ENCODE measurements at regions not wholly inside any gene's neighbourhood (a gene's known extent, or its start where the extent isn't known, plus 50 kb on each side); places are given as distances from the start of the nearest gene placed in this dataset.

DNA sequence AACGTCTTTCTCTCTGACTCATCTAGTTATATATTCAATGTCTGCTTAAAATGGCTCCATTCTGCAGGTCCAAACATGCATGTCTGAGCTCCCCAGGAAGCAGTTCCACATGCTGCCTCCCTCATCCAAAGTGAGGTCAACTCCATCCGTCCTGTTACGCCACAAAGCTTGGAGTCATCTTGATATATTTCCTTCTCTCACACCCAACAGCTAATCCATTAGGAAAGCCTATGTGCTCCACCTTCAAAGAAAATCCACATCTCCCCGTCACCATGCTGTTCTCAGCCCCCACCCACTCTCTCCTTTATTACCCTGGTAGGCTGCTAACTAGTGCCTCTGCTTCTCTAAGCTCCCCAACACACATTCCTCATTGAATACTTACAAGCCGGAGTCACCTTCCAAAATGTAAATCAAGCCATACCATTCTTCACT is 130.2 kb upstream of the SYNDIG1 start:
- ChIA-PET CTCF (no interaction called here), POLR2A (no interaction called here)
- Mint-ChIP-seq H3K4me3 (no peak overlapping the region), H3K4me1 (peaks cover 4% of the 10 kb centered on the region), H3K9me3 (no peaks in the 10 kb centered on the region), H3K27ac (no peak overlapping the region), H3K36me3 (ENCODE audit: low read depth) (no peaks in the 10 kb centered on the region), H3K27me3 (peaks cover 3% of the 10 kb centered on the region)
- no peak for DNase-seq

DNA sequence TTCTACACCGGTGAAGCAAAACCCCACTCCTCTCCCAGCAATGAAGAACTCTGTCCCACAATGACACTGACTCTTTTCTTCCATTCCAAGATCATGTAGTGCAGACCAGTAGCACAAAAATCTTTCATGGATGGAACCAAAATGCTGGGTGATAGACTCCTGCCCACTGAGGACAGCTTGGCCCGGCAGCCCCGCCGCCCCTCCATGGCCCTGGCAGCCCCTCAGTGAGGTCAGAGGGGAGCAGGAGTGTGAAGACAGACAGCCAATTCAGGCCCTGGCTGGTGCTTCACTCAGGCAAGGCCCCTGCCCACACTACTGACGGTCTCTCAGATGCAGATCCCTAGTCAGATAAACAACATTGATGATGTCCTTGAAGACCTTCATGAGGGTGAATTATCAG is 131.9 kb upstream of the SYNDIG1 start:
- Mint-ChIP-seq H3K9me3 (no peaks in the 10 kb centered on the region), H3K4me3 (no peak overlapping the region), H3K27me3 (peaks cover 3% of the 10 kb centered on the region), H3K36me3 (ENCODE audit: low read depth) (no peaks in the 10 kb centered on the region), H3K27ac (no peak overlapping the region), H3K4me1 (peaks cover 4% of the 10 kb centered on the region)
- ChIA-PET CTCF (no interaction called here), POLR2A (no interaction called here)
- DNase-seq: no peak

GRCh38 chr20:24337069-24337468 is 132.4 kb upstream of the SYNDIG1 start:
- CTCF ChIA-PET: no interaction called here
- Mint-ChIP-seq H3K36me3 (ENCODE audit: low read depth) (no peaks in the 10 kb centered on the region), H3K27me3 (peaks cover 3% of the 10 kb centered on the region), H3K9me3 (no peaks in the 10 kb centered on the region), H3K27ac (no peak overlapping the region), H3K4me3 (no peak overlapping the region), H3K4me1 (peaks cover 4% of the 10 kb centered on the region)
- POLR2A ChIA-PET: no interaction called here
- DNase-seq: no peak

DNA sequence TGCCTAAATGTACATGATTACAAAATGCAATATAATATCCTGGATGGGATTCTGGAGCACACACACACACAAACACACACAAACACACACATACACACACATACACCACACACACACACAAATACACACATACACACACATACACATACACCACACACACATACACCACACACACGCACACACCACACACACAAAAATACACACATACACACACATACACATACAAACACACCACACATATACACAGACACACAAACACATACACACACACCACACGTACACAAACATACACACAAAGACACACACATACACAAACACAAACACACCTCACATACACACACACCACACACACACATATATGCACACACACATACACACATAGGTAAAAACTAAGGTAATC is 134.6 kb upstream of the SYNDIG1 start:
- H3K36me3 Mint-ChIP-seq (ENCODE audit: low read depth): no peaks in the 10 kb centered on the region
- no peak overlapping the region for H3K27ac Mint-ChIP-seq
- peaks cover 4% of the 10 kb centered on the region for H3K4me1 Mint-ChIP-seq
- peaks cover 3% of the 10 kb centered on the region for H3K27me3 Mint-ChIP-seq
- no peak for DNase-seq
- no peaks in the 10 kb centered on the region for H3K9me3 Mint-ChIP-seq
- ChIA-PET CTCF (no interaction called here), POLR2A (no interaction called here)
- no peak overlapping the region for H3K4me3 Mint-ChIP-seq

- ChIA-PET CTCF (no interaction called here), POLR2A (no interaction called here)
- Mint-ChIP-seq H3K27me3 (peaks cover 3% of the 10 kb centered on the region), H3K4me3 (no peak overlapping the region), H3K27ac (no peak overlapping the region), H3K9me3 (no peaks in the 10 kb centered on the region), H3K36me3 (ENCODE audit: low read depth) (no peaks in the 10 kb centered on the region), H3K4me1 (peaks cover 4% of the 10 kb centered on the region)
- DNase-seq: no peak
Observed at GRCh38 chr20:24332956-24333355, 136.5 kb upstream of the SYNDIG1 start.

DNA sequence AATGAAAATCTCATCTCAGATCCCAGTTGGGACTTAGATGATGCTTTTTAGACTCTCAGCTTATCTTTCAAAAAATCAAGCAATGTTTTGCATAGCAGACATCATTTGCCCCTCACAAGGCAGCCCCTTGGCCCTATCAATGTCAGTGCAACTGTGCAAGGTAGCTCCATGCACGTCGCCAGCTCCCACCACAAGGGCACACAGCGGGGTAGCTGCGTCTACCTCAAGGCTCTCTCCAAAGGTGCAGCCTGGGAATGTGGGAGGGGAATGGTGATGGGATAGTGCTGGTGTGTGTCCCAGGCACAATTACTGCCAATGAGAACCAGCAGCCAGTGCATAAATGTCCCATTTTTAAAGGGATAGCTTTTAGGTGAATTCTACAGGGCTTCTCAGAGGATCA is 137.5 kb upstream of the SYNDIG1 start:
- CTCF ChIA-PET: interaction anchor here (1.2 kb wide), 1 partner anchor 10 kb away, joined by 4 read pairs; no protein-coding TSS in a partner anchor

GRCh38 chr20:24328901-24329300 is 140.5 kb upstream of the SYNDIG1 start:
- ChIA-PET CTCF (no interaction called here), POLR2A (no interaction called here)
- Mint-ChIP-seq H3K4me3 (no peak overlapping the region), H3K27me3 (no peaks in the 10 kb centered on the region), H3K9me3 (no peaks in the 10 kb centered on the region), H3K27ac (no peak overlapping the region), H3K36me3 (ENCODE audit: low read depth) (no peaks in the 10 kb centered on the region), H3K4me1 (no peaks in the 10 kb centered on the region)
- no peak for DNase-seq

More for the DNA sequence above, 137.5 kb upstream of the SYNDIG1 start:
- no peak overlapping the region for H3K27ac Mint-ChIP-seq
- no peaks in the 10 kb centered on the region for H3K9me3 Mint-ChIP-seq
- POLR2A ChIA-PET: no interaction called here
- no peak for DNase-seq
- H3K36me3 Mint-ChIP-seq (ENCODE audit: low read depth): no peaks in the 10 kb centered on the region
- peaks cover 3% of the 10 kb centered on the region for H3K27me3 Mint-ChIP-seq
- no peak overlapping the region for H3K4me3 Mint-ChIP-seq
- H3K4me1 Mint-ChIP-seq: peaks cover 1% of the 10 kb centered on the region

- no peaks in the 10 kb centered on the region for H3K9me3 Mint-ChIP-seq
- DNase-seq: no peak
- POLR2A ChIA-PET: no interaction called here
- no peaks in the 10 kb centered on the region for H3K36me3 Mint-ChIP-seq (ENCODE audit: low read depth)
- no peak overlapping the region for H3K4me3 Mint-ChIP-seq
- H3K4me1 Mint-ChIP-seq: peaks cover 6% of the 10 kb centered on the region
- no peak overlapping the region for H3K27ac Mint-ChIP-seq
- no peaks in the 10 kb centered on the region for H3K27me3 Mint-ChIP-seq
- CTCF ChIA-PET: no interaction called here
Observed at GRCh38 chr20:24321973-24322372, 147.5 kb upstream of the SYNDIG1 start.

GRCh38 chr20:24318569-24319352 is 150.7 kb upstream of the SYNDIG1 start:
- Mint-ChIP-seq H3K9me3 (no peaks in the 10 kb centered on the region), H3K27me3 (no peaks in the 10 kb centered on the region), H3K4me3 (no peak overlapping the region), H3K27ac (no peak overlapping the region), H3K36me3 (ENCODE audit: low read depth) (no peaks in the 10 kb centered on the region), H3K4me1 (peaks cover 6% of the 10 kb centered on the region)
- CTCF ChIA-PET: no interaction called here
- POLR2A ChIA-PET: no interaction called here
- DNase-seq: no peak

GRCh38 chr20:24317224-24317623 is 152.2 kb upstream of the SYNDIG1 start:
- ChIA-PET POLR2A (no interaction called here), CTCF (no interaction called here)
- Mint-ChIP-seq H3K4me1 (peaks cover 6% of the 10 kb centered on the region), H3K27me3 (no peaks in the 10 kb centered on the region), H3K36me3 (ENCODE audit: low read depth) (no peaks in the 10 kb centered on the region), H3K9me3 (no peaks in the 10 kb centered on the region), H3K27ac (no peak overlapping the region), H3K4me3 (no peak overlapping the region)
- no peak for DNase-seq

DNA sequence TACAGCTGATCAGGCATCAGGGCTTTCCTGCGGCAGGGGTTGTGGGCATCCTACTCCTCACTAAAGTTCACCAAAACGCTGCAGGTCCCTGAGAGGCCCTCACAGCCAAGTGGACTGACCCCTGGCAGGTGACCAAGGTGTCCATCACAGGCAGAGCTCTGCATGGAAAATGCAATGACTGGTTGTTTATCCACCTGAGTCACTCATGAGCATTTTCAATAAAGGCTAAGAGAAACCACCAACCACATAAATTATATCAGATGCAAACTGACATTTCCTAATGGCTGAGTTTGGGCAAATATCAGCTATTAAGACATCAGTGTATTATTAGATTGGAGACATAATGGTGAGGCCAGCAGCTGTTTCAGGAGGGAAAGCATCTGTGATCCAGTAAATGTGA is 152.7 kb upstream of the SYNDIG1 start:
- peaks cover 6% of the 10 kb centered on the region for H3K4me1 Mint-ChIP-seq
- no peak overlapping the region for H3K27ac Mint-ChIP-seq
- no peak for DNase-seq
- H3K9me3 Mint-ChIP-seq: no peaks in the 10 kb centered on the region
- ChIA-PET POLR2A (no interaction called here), CTCF (no interaction called here)
- no peaks in the 10 kb centered on the region for H3K27me3 Mint-ChIP-seq
- H3K36me3 Mint-ChIP-seq (ENCODE audit: low read depth): no peaks in the 10 kb centered on the region
- H3K4me3 Mint-ChIP-seq: no peak overlapping the region

GRCh38 chr20:24314053-24314452 is 155.4 kb upstream of the SYNDIG1 start:
- DNase-seq: no peak
- ChIA-PET CTCF (no interaction called here), POLR2A (no interaction called here)
- no peak overlapping the region for H3K4me3 Mint-ChIP-seq
- H3K27ac Mint-ChIP-seq: no peak overlapping the region
- H3K36me3 Mint-ChIP-seq (ENCODE audit: low read depth): no peaks in the 10 kb centered on the region
- H3K4me1 Mint-ChIP-seq: peaks cover 6% of the 10 kb centered on the region
- no peaks in the 10 kb centered on the region for H3K27me3 Mint-ChIP-seq
- H3K9me3 Mint-ChIP-seq: no peaks in the 10 kb centered on the region

GRCh38 chr20:24309596-24309995 is 159.8 kb upstream of the SYNDIG1 start:
- Mint-ChIP-seq H3K36me3 (ENCODE audit: low read depth) (no peaks in the 10 kb centered on the region), H3K4me1 (no peaks in the 10 kb centered on the region), H3K9me3 (no peaks in the 10 kb centered on the region), H3K4me3 (no peak overlapping the region), H3K27ac (no peak overlapping the region), H3K27me3 (peaks cover 8% of the 10 kb centered on the region)
- DNase-seq: no peak
- ChIA-PET POLR2A (no interaction called here), CTCF (no interaction called here)

- no peaks in the 10 kb centered on the region for H3K9me3 Mint-ChIP-seq
- H3K36me3 Mint-ChIP-seq (ENCODE audit: low read depth): no peaks in the 10 kb centered on the region
- no peak overlapping the region for H3K4me3 Mint-ChIP-seq
- ChIA-PET CTCF (no interaction called here), POLR2A (no interaction called here)
- H3K4me1 Mint-ChIP-seq: no peaks in the 10 kb centered on the region
- no peak overlapping the region for H3K27ac Mint-ChIP-seq
- DNase-seq: no peak
- peaks cover 17% of the 10 kb centered on the region for H3K27me3 Mint-ChIP-seq
Observed at GRCh38 chr20:24305371-24305770, 164.1 kb upstream of the SYNDIG1 start.

All from activated CD4-positive, alpha-beta memory T cell treated with anti-CD3 and anti-CD28 coated beads, Interleukin-2, amount 10 ng/mL, durations not matched to agents 7 days and 5 days (primary cell).